Fibroblast of mammary gland (primary cell): ENCODE measurements at regions not wholly inside any gene's neighbourhood (a gene's known extent, or its start where the extent isn't known, plus 50 kb on each side); places are given as distances from the start of the nearest gene placed in this dataset.

Source experiments
- DNase-seq: peaks from one replicate; pipeline ENCODE4 v3.0.0-alpha.2; 2010; ENCODE audit warnings: low read depth
- H3K4me3 ChIP-seq: 2 replicates; pipeline ENCODE4 v1.5.1; 2011; ENCODE audit warnings: low read depth, mild to moderate bottlenecking, low read length, moderate library complexity; ENCODE audit not compliant: control insufficient read depth
- TF ChIP-seq, protein P1 (sequence below): conservative IDR thresholded peaks from 2 replicates; pipeline ENCODE4 v1.5.1; 2011; ENCODE audit warnings: low read depth, low read length, inconsistent platforms; ENCODE audit not compliant: control insufficient read depth, insufficient read depth

DNA sequence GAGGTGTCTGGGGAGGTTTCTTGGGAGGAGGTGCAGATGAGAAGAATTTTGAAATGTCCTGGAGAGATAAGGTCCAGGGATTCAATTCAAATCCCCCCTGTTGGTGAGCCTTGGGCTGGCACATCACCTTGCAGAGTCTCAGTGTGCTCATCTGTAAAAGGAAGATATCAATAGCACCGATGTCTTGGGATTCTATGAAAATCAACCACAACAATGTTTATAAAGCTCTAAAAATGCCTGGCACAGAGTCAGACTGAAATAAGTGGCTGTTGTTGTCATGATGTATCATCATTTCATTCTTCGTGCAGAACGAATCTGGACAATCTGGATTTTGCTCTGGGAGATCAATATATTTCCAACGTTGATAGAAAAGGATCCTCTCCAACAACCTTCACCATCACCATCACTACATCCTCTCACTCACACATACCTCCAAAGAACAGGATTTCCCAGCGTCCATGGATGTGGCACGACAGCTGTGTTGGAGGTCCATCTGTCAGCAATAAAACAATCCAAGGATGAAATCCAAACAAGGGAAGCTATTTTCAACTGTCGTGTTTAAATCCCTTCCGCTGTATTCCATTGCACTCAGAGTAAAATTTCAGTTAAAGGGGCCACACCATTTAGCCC lies 393.7 kb upstream of the DYNLRB2 start:
- no peak overlapping the region for H3K4me3 ChIP-seq
- TF ChIP-seq, protein P1, sequence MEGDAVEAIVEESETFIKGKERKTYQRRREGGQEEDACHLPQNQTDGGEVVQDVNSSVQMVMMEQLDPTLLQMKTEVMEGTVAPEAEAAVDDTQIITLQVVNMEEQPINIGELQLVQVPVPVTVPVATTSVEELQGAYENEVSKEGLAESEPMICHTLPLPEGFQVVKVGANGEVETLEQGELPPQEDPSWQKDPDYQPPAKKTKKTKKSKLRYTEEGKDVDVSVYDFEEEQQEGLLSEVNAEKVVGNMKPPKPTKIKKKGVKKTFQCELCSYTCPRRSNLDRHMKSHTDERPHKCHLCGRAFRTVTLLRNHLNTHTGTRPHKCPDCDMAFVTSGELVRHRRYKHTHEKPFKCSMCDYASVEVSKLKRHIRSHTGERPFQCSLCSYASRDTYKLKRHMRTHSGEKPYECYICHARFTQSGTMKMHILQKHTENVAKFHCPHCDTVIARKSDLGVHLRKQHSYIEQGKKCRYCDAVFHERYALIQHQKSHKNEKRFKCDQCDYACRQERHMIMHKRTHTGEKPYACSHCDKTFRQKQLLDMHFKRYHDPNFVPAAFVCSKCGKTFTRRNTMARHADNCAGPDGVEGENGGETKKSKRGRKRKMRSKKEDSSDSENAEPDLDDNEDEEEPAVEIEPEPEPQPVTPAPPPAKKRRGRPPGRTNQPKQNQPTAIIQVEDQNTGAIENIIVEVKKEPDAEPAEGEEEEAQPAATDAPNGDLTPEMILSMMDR = no peak
- DNase-seq = peak; percentile 8

DNA sequence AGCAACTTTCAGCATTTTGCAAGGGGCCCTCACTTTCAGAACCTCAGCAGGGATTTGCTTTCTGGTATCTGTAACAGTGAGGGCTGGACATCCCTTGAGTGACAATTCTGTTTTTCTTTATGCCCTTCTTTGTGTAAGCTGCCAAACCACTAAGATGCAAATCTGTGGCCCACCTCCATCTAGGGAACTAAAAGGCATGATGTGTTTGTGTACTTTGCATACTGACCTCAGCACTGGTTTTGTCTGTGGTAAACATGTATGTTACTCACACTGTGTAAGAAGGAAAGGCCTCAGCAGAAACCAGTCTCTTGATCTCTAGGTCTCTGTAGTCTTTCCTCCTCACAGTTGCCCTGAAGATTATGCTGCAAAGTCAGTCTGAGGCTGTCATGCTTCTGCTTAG lies 396.6 kb upstream of the DYNLRB2 start:
- no peak overlapping the region for H3K4me3 ChIP-seq
- DNase-seq = no peak
- TF ChIP-seq, protein P1 = no peak

DNA sequence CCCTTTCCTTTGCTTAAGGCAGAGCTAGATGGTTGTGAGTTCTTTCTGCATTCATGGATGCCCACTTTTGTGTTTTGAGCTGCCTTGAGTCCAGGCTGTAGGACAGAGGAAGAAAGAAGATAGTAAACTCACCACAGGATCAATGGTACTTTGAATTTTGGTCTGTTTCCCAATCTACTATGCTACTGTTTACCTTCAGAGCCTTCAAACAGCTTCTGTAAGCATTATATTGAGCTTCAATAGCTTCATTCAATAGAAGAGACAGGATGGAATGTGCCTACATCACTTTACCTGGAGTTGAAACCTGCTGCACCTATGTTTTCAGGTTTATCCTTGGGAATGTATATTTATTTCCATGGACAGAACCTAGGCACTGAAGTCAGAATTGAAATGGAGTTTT lies 397.9 kb upstream of the DYNLRB2 start:
- no peak overlapping the region for H3K4me3 ChIP-seq
- TF ChIP-seq, protein P1 = no peak

DNA sequence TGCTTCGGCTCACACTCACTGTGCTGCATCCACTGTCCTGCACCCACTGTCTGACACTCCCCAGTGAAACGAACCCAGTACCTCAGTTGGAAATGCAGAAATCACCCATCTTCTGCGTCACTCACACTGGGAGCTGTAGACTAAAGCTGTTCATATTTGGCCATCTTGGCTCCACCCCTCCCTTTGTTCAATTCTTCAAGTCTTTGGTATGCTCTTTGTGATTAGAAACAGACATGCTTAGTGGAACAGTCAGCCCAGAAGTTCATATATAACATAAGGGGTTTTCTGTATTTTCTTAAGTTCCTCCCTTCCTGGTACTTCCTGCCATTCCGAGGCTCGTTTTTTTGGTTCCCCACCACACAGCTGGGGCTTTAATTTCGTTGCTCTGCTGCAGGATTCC lies 398.5 kb upstream of the DYNLRB2 start:
- TF ChIP-seq, protein P1 = no peak
- DNase-seq = no peak
- H3K4me3 ChIP-seq = no peak overlapping the region

More for the DNA sequence above, 397.9 kb upstream of the DYNLRB2 start:
- no peak for DNase-seq

DNA sequence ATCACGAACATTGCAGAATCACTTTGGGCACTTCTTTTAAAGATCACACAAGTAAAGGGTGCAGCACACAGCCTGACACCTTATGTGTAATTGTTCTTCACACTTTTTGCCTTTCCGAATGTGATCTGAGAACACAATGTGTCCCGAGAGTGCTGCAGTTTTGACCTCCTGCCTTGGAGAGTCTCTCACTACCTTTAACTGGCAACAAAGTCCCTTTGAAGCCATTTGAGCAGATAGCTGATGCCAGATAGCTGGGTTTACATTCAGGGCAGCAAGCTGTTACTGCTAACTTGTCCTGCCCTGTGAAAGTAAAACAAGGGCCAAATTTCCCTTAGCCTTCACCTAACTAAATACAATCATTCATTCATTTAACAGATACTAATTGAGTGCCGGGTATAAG lies 411.0 kb upstream of the DYNLRB2 start:
- no peak for DNase-seq
- no peak overlapping the region for H3K4me3 ChIP-seq
- TF ChIP-seq, protein P1 = no peak

DNA sequence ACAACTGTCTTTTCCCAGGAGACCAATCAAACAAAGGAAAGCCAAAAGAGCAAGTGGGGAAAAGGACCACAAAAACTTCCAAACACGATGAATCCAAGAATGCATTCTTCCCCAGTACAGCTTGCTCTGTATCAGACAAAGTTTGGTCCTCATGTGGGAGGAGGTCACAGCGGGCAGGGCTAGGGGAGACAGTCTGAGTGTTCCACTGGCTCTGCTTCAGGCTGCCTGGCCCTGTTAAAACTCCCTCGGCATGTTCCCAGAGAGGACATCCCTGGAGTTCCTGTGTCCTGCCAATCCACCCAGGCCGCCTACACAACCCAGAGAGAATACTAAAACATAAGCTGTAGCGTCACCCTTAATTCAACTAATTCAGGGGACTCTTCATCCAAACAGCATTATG lies 415.1 kb upstream of the DYNLRB2 start:
- TF ChIP-seq, protein P1 = no peak
- no peak for DNase-seq
- no peak overlapping the region for H3K4me3 ChIP-seq

DNA sequence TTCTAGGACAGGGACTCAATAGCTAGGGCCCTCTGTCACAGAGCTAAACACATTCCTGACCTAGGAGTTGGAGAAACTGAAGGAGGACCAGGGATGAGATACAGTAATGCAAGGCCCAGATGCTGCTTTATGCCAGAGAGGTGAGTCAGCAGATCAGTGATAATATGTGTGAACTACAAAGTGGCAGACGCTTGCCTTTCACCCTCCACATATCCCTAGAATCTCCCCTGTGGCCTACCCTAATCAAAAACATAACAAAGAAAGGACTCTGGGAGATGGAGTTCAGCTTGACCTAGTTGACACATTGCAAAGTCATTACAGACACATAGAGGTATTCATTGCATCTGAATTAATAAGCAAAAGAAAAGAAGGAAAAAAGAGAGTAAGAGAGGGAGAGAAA lies 417.6 kb upstream of the DYNLRB2 start:
- TF ChIP-seq, protein P1 = no peak
- peak; percentile 26 for DNase-seq
- H3K4me3 ChIP-seq = no peak overlapping the region
